GM12874 (cell line): ENCODE measurements at regions not wholly inside any gene's neighbourhood (a gene's known extent, or its start where the extent isn't known, plus 50 kb on each side); places are given as distances from the start of the nearest gene placed in this dataset.

Source experiments
- TF ChIP-seq, protein P1 (sequence below): IDR thresholded peaks from 2 replicates; pipeline ENCODE4 v1.5.1; 2011; ENCODE audit warnings: low read depth, mild to moderate bottlenecking, control low read depth, low read length, moderate library complexity; ENCODE audit not compliant: insufficient read depth

DNA sequence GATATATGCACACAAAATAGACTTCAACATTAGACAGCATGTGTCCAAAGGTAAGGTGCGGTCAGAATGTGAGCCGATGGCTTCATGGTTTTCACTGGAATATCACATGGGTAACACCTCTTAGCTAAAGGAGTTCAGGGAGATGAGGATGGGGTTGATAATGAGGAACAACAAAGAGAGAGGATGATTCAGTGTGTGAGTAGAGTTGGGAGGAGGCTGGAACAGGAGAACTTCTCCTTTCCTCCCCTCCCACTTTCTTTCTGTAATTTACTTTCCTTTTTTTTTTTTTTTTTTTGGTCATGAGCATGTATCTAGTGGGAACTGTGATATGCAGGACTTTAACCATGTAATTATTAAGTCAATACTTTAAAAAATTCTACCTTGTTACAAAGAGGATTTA, 99.4 kb downstream of the FASLG start:
- TF ChIP-seq, protein P1, sequence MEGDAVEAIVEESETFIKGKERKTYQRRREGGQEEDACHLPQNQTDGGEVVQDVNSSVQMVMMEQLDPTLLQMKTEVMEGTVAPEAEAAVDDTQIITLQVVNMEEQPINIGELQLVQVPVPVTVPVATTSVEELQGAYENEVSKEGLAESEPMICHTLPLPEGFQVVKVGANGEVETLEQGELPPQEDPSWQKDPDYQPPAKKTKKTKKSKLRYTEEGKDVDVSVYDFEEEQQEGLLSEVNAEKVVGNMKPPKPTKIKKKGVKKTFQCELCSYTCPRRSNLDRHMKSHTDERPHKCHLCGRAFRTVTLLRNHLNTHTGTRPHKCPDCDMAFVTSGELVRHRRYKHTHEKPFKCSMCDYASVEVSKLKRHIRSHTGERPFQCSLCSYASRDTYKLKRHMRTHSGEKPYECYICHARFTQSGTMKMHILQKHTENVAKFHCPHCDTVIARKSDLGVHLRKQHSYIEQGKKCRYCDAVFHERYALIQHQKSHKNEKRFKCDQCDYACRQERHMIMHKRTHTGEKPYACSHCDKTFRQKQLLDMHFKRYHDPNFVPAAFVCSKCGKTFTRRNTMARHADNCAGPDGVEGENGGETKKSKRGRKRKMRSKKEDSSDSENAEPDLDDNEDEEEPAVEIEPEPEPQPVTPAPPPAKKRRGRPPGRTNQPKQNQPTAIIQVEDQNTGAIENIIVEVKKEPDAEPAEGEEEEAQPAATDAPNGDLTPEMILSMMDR = no peak

DNA sequence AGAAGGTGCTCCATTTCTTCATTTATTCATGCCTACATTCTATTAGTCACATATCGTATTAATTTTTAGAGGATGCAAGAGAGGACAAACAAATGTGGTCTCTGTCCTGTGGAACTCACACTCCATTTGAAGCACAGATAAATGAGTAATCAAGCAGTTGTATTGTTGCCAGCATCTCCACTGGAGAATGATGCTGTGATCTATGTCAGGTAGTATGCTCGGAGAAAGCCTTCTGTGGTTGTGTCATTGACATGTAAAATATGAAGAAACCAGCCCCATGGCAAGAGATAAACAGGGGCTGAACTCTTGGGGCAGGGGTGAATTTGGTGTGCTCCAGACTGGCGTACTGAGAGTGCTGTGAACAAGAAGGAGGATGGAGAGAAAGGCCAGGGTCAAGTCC, 101.2 kb downstream of the FASLG start:
- TF ChIP-seq, protein P1 = no peak

DNA sequence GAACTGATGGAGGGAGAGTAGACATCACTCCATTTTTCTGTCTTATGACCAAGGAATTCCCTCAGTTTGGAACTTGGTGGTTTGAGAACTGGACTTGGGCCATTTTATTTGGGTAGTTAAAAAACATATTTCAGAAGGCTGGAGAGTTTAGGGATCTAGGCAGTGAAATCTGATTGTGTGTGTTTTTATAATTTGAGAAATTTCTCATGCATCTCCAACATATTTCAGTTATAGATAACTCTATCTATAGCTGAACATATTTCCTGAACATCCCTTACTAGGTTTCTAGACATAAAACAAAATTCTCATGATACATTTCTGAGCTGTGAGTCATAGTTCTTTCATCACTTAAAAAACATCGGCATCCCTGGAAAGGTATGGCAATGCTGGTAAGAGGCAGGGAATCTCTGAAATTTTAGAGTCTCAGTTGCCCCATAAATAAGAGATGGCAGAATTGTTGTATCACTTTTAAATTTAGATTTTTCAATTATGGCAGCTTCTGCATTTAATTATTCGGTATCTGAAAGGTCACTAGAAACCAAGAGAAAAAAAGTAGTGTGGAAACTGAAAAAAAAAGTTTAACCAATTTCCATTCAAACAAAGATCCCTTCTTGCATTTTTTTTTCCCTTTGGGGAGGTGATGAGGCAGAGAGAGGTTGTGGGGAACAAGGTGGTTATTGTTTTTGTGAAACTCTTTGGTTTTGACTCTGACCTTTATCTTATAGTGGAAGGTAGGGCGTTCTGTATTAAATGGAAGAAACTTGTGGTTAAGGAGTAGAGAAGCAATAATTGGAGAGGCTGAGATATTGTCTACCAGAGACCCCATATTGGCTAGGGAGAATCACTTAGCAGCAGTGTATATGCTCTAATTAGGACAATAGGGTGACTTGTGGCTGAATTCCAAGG, 102.9 kb downstream of the FASLG start:
- TF ChIP-seq, protein P1 = no peak

DNA sequence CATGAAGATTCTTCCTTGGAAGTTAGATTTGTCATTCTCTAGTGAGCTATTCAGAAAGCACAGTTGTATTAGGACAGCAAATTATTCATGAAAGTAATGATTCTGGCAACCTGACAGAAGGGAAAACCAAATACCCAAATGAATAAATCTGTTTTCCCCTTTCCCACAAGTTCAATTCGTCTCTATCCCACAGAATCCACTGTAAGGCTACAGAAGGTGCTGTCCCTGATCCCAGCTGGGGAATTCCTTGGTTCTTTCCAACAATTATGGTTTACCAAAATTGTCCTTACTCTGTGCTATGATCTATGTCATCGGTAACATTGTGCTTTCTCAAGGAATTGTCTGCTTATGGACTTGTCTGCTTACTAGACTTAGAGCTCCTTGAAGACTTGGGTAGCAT, 104.2 kb downstream of the FASLG start:
- TF ChIP-seq, protein P1 = no peak

DNA sequence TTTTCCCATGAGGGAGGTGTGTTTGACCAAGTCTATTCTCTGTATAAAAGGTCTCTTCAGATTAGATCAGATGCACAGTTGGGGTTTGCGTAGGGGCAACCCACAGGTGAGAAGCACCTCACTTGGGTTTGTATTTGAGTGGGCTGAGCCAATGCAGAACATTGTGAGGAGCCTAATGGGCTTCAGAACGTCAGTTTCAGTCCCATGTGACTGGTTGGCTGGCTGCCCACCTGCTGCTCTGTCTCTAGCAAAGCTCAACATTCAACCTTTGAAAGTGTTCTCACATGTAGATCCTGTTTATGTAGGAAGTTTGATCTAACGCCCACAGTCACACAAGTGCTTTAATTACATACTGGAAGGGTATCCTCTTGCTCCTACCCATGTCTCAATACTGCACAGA, 105.5 kb downstream of the FASLG start:
- TF ChIP-seq, protein P1 = no peak

DNA sequence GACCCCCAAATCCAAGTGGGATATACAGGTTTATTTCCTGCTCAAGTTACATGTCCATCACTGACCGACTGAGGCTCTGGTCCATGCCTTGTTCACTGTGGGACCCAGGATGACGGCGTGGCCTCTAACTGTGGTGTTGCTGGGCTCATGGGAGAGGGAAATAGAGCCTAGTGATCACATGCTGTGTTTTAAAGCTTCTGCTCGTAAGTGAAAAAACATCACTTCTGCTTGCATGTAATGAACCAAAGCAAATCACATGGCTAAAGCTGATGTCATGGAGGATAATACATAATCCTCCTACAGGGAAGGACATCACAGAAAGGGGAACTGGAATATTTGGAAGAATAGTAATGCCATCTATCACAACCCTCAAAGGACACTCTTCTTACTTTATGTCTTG, 107.6 kb downstream of the FASLG start:
- TF ChIP-seq, protein P1 = no peak

DNA sequence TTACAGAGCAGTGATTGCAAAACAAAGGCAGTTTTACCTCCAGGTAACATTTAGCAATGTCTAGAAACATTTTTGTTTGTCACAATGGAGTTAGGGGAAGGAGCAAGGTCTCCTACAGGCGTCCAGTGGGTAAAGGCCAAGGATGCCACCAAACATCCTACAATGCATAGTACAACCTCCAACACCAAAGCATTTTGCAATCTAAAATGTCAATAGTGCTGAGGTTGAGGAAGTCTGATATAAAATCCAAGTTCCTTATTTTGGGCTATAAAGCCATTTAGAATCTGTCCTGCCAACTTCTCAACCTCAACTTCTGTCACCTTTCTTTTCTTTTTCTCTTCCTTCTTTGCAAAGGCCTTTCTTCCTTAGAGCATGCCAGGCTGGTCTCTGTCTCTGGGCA, 111.2 kb downstream of the FASLG start:
- TF ChIP-seq, protein P1 = no peak
